Dendritic cell treated with granulocyte-macrophage colony-stimulating factor and Interleukin-4, amounts not matched to agents 40 ng/mL and 50 ng/mL, for 4 days (primary cell): ENCODE measurements at regions not wholly inside any gene's neighbourhood (a gene's known extent, or its start where the extent isn't known, plus 50 kb on each side); places are given as distances from the start of the nearest gene placed in this dataset.
"Not testable (repeated sequence)": the region's sequence is repeated elsewhere in the genome, so short reads cannot be mapped to it uniquely, and the experiment has no call there.

ENCODE experiments used
- H3K27ac Mint-ChIP-seq: one replicate; pipeline ENCODE4 v1.8.0; 2022; ENCODE audit warnings: mild to moderate bottlenecking, mixed read lengths
- H3K27me3 Mint-ChIP-seq: one replicate; pipeline ENCODE4 v1.8.0; 2022; ENCODE audit warnings: mild to moderate bottlenecking, mixed read lengths
- H3K36me3 Mint-ChIP-seq: one replicate; pipeline ENCODE4 v1.8.0; 2022; ENCODE audit warnings: low read depth, mixed read lengths
- H3K4me1 Mint-ChIP-seq: one replicate; pipeline ENCODE4 v1.8.0; 2022; ENCODE audit warnings: low read depth, mixed read lengths
- H3K4me3 Mint-ChIP-seq: one replicate; pipeline ENCODE4 v1.8.0; 2022; ENCODE audit warnings: mild to moderate bottlenecking, moderate library complexity, mixed read lengths
- H3K9me3 Mint-ChIP-seq: one replicate; pipeline ENCODE4 v1.8.0; 2022; ENCODE audit warnings: mixed read lengths
- intact Hi-C: fragments of 100-400 bp; cut with micrococcal nuclease; formaldehyde crosslinking; loops from one replicate; pipeline ENCODE4 v1.15.0; 2022

DNA sequence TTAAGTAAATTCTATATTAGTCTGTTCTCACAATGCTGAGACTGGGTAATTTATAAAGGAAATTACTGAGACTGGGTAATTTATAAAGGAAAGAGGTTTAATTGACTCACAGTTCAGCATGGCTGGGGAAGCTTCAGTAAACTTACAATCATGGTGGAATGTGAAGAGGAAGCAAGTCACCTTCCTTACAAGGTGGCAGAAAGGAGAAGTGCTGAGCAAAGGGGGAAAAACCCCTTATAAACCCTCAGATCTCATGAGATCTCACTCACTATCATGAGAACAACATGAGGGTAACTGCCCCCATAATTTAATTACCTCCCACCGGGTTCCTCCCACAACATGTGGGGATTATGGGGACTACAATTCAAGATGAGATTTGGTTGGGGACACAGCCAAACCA is 422.4 kb downstream of the TNS1 start:
- H3K4me1 Mint-ChIP-seq, H3K27ac Mint-ChIP-seq, H3K4me3 Mint-ChIP-seq, intact Hi-C loops, H3K9me3 Mint-ChIP-seq, H3K27me3 Mint-ChIP-seq, H3K36me3 Mint-ChIP-seq: not testable (repeated sequence)

- Mint-ChIP-seq H3K27me3 (peaks cover 7% of the 10 kb centered on the region), H3K4me3 (no peak overlapping the region), H3K36me3 (no peaks in the 10 kb centered on the region), H3K9me3 (no peaks in the 10 kb centered on the region), H3K4me1 (no peaks in the 10 kb centered on the region), H3K27ac (no peak overlapping the region)
- intact Hi-C loops = no loop called here
Observed at GRCh38 chr2:217573571-217573970, 429.2 kb downstream of the TNS1 start.

DNA sequence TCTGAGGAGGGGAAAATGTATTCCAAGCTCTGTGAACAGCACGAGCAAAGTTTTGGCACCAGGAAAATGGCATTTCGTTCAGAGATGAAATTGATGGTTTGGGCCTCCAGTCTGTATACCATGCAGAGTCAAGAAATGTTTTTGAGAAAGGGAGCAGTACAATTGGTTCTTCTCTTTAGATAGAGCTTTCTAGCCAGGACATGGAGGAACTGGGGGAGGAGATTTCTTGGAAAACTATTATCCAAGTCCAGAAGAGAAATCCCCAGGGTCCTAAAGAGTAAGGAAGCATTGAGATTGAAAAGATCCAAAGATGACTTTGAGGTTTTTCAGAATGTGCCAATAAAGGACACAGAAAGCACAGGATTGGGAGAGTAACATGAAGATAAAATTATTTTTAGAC is 432.4 kb downstream of the TNS1 start:
- no peaks in the 10 kb centered on the region for H3K9me3 Mint-ChIP-seq
- intact Hi-C loops = no loop called here
- peaks cover 12% of the 10 kb centered on the region for H3K27me3 Mint-ChIP-seq
- H3K36me3 Mint-ChIP-seq = no peaks in the 10 kb centered on the region
- no peaks in the 10 kb centered on the region for H3K4me1 Mint-ChIP-seq
- H3K4me3 Mint-ChIP-seq = no peak overlapping the region
- H3K27ac Mint-ChIP-seq = no peak overlapping the region

- Mint-ChIP-seq H3K27ac (no peak overlapping the region), H3K4me1 (no peaks in the 10 kb centered on the region), H3K27me3 (peaks cover 11% of the 10 kb centered on the region), H3K4me3 (no peak overlapping the region), H3K9me3 (no peaks in the 10 kb centered on the region), H3K36me3 (no peaks in the 10 kb centered on the region)
- intact Hi-C loops = no loop called here
Observed at GRCh38 chr2:217568289-217568971, 434.4 kb downstream of the TNS1 start.

- Mint-ChIP-seq H3K27ac (no peak overlapping the region), H3K9me3 (peaks cover 17% of the 10 kb centered on the region), H3K4me3 (no peak overlapping the region), H3K36me3 (no peaks in the 10 kb centered on the region), H3K4me1 (no peaks in the 10 kb centered on the region), H3K27me3 (peaks cover 8% of the 10 kb centered on the region)
- intact Hi-C loops = no loop called here
Observed at GRCh38 chr2:217563565-217563964, 439.2 kb downstream of the TNS1 start.

GRCh38 chr2:217562871-217563480 is 439.8 kb downstream of the TNS1 start:
- Mint-ChIP-seq H3K27me3 (peaks cover 8% of the 10 kb centered on the region), H3K9me3 (peaks cover 17% of the 10 kb centered on the region)
- intact Hi-C loops = no loop called here

GRCh38 chr2:217559084-217559483 is 443.7 kb downstream of the TNS1 start:
- Mint-ChIP-seq H3K27me3 (peaks cover 12% of the 10 kb centered on the region), H3K9me3 (peaks cover 17% of the 10 kb centered on the region), H3K4me3 (no peak overlapping the region), H3K27ac (no peak overlapping the region), H3K36me3 (no peaks in the 10 kb centered on the region), H3K4me1 (no peaks in the 10 kb centered on the region)
- intact Hi-C loops = no loop called here

More at GRCh38 chr2:217562871-217563480, 439.8 kb downstream of the TNS1 start:
- no peak overlapping the region for H3K4me3 Mint-ChIP-seq
- H3K4me1 Mint-ChIP-seq = no peaks in the 10 kb centered on the region
- no peaks in the 10 kb centered on the region for H3K36me3 Mint-ChIP-seq
- no peak overlapping the region for H3K27ac Mint-ChIP-seq

- Mint-ChIP-seq H3K4me3 (no peak overlapping the region), H3K9me3 (no peaks in the 10 kb centered on the region), H3K27me3 (peaks cover 17% of the 10 kb centered on the region), H3K27ac (no peak overlapping the region), H3K36me3 (no peaks in the 10 kb centered on the region), H3K4me1 (no peaks in the 10 kb centered on the region)
- intact Hi-C loops = no loop called here
Observed at GRCh38 chr2:217555081-217555876, 447.5 kb downstream of the TNS1 start.

GRCh38 chr2:217553679-217554078 is 449.1 kb downstream of the TNS1 start:
- intact Hi-C loops = no loop called here
- no peak overlapping the region for H3K27ac Mint-ChIP-seq
- no peaks in the 10 kb centered on the region for H3K9me3 Mint-ChIP-seq
- no peak overlapping the region for H3K4me3 Mint-ChIP-seq
- peaks cover 16% of the 10 kb centered on the region for H3K27me3 Mint-ChIP-seq
- no peaks in the 10 kb centered on the region for H3K4me1 Mint-ChIP-seq
- H3K36me3 Mint-ChIP-seq = no peaks in the 10 kb centered on the region

GRCh38 chr2:217553202-217553601 is 449.6 kb downstream of the TNS1 start:
- Mint-ChIP-seq H3K9me3 (no peaks in the 10 kb centered on the region), H3K4me3 (no peak overlapping the region), H3K27ac (no peak overlapping the region), H3K27me3 (peaks cover 14% of the 10 kb centered on the region), H3K36me3 (no peaks in the 10 kb centered on the region), H3K4me1 (no peaks in the 10 kb centered on the region)
- intact Hi-C loops = no loop called here

GRCh38 chr2:217552081-217552480 is 450.7 kb downstream of the TNS1 start:
- Mint-ChIP-seq H3K27ac (no peak overlapping the region), H3K4me1 (no peaks in the 10 kb centered on the region), H3K4me3 (no peak overlapping the region), H3K27me3 (peaks cover 13% of the 10 kb centered on the region), H3K9me3 (no peaks in the 10 kb centered on the region), H3K36me3 (no peaks in the 10 kb centered on the region)
- intact Hi-C loops = no loop called here

GRCh38 chr2:217551252-217551899 is 451.4 kb downstream of the TNS1 start:
- Mint-ChIP-seq H3K9me3 (no peaks in the 10 kb centered on the region), H3K4me1 (no peaks in the 10 kb centered on the region), H3K27me3 (peaks cover 13% of the 10 kb centered on the region), H3K4me3 (no peak overlapping the region), H3K27ac (no peak overlapping the region), H3K36me3 (no peaks in the 10 kb centered on the region)
- intact Hi-C loops = no loop called here

DNA sequence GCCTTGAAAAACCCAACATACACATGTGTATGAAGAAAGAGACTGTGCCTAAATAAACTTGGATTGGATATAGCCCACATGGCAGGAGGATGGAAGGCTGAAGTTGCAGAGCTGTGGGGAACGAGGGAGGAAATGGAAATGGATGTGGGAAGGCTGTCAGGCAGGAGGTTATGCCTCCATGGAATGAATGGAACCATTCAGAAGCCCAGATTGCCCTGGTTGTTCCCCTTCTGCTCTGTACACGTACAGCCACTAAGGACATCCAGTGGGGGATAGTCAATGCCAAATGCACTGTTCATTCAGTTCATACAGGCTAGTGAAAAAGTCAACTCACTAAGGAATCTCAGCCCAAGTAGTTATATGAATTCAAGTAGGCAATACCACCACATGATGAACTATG is 463.7 kb downstream of the TNS1 start:
- Mint-ChIP-seq H3K4me3 (no peak overlapping the region), H3K27ac (no peak overlapping the region), H3K27me3 (peaks cover 29% of the 10 kb centered on the region), H3K36me3 (no peaks in the 10 kb centered on the region), H3K4me1 (no peaks in the 10 kb centered on the region), H3K9me3 (peaks cover 20% of the 10 kb centered on the region)
- intact Hi-C loops = no loop called here

- intact Hi-C loops = no loop called here
- no peaks in the 10 kb centered on the region for H3K4me1 Mint-ChIP-seq
- H3K4me3 Mint-ChIP-seq = no peak overlapping the region
- peaks cover 28% of the 10 kb centered on the region for H3K27me3 Mint-ChIP-seq
- H3K9me3 Mint-ChIP-seq = peaks cover 16% of the 10 kb centered on the region
- no peak overlapping the region for H3K27ac Mint-ChIP-seq
- H3K36me3 Mint-ChIP-seq = no peaks in the 10 kb centered on the region
Observed at GRCh38 chr2:217538719-217539118, 464.1 kb downstream of the TNS1 start.
